NB4 (cell line): ENCODE measurements at regions not wholly inside any gene's neighbourhood (a gene's known extent, or its start where the extent isn't known, plus 50 kb on each side); places are given as distances from the start of the nearest gene placed in this dataset.

ENCODE experiments used
- DNase-seq: peaks from one replicate; pipeline ENCODE4 v3.0.0; 2010; ENCODE audit warnings: low read depth
- H3K4me3 ChIP-seq: one replicate; pipeline ENCODE4 v1.5.1; 2011; ENCODE audit warnings: mild to moderate bottlenecking, low read depth, low read length, moderate library complexity
- CTCF ChIP-seq: IDR thresholded peaks from one replicate; pipeline ENCODE4 v1.5.1; 2012; ENCODE audit warnings: low read depth, low read length
- MAX ChIP-seq: IDR thresholded peaks from 2 replicates; pipeline ENCODE4 v1.6.1; 2011; ENCODE audit warnings: low read depth, low read length
- MYC ChIP-seq: IDR thresholded peaks from 2 replicates; pipeline ENCODE4 v1.6.1; 2011; ENCODE audit warnings: low read depth, low read length
- POLR2A ChIP-seq: IDR thresholded peaks from 2 replicates; pipeline ENCODE4 v1.6.1; 2011; ENCODE audit warnings: mild to moderate bottlenecking; ENCODE audit not compliant: insufficient read length; ENCODE audit errors: extremely low read depth

GRCh38 chr4:158995040-158995439 is 107.8 kb upstream of the RAPGEF2 start:
- TF ChIP-seq POLR2A (no peak), CTCF (no peak), MAX (no peak), MYC (no peak)
- DNase-seq, result no peak
- H3K4me3 ChIP-seq, result no peak overlapping the region

GRCh38 chr4:158995965-158996364 is 106.9 kb upstream of the RAPGEF2 start:
- TF ChIP-seq MYC, result no peak
- no peak for TF ChIP-seq POLR2A
- no peak for TF ChIP-seq MAX
- H3K4me3 ChIP-seq, result no peak overlapping the region
- no peak for DNase-seq

DNA sequence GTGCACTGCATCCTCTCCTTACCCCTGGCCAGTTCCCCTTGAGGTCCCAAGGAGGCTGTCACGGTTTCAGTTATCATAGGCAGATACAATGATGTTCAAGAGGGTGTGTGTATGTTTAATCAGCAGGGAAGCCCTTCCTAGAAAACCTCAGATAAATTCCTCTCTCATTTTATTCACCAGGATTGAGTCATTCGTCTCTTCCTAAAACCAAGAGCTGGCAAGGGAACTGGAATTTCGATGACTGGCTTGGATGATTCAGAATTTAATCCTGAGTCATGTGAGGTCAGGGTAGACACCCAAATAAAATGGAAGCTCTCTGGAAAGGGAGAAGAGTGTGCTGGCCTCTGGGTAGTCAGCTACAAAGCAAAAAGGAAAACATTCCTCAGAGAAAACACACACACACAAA is 106.2 kb upstream of the RAPGEF2 start:
- H3K4me3 ChIP-seq, result no peak overlapping the region
- TF ChIP-seq POLR2A, result no peak
- TF ChIP-seq MYC, result no peak
- no peak for TF ChIP-seq MAX
- TF ChIP-seq CTCF, result no peak
- DNase-seq, result no peak

- TF ChIP-seq POLR2A (no peak), MYC (no peak), MAX (no peak), CTCF (no peak)
- no peak for DNase-seq
- H3K4me3 ChIP-seq, result no peak overlapping the region
These were observed 105.1 kb upstream of the RAPGEF2 start for GRCh38 chr4:158997660-158998349.

DNA sequence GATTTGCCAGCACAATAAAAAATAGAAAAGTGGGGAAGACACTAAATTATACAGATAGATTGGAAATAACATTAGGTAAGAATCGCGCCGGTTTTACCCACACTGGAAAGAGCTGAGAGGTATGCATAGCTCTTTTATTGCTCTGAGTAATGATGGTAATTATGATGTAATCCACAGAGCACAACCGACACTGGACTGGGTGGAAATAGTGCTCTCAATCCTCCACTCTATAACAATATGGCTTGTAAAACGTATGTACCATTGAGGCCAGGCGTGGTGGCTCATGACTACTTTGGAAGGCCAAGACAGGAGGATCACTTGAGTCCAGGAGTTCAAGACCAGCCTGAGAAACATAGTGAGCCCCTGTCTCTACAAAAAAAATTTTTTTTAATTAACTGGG is 104.3 kb upstream of the RAPGEF2 start:
- no peak for DNase-seq
- no peak for TF ChIP-seq MYC
- TF ChIP-seq POLR2A, result no peak
- TF ChIP-seq MAX, result no peak
- TF ChIP-seq CTCF, result no peak

DNA sequence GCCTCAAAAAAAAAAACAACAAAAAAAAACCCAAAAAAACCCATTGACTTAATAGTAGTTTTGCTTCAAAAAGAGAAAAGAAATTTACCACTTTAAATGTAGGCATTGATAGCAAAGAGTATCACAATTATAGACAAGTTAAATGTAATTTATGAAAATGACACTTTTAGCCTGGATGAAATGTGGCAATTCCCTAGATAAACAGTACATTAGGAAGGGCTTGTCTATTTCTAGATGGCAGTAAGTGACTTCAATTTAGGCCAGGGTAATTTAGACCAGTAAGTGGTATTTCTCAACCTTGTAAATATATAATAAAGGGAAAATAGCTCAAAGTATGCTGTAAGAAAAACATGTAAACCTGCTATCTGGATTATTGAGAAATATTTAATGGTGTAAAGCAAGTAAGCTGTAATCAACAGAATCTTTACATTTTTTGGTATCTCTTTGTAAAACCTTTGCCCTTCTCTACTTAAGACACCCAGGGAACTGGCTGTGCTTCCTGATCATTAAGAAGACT is 103.7 kb upstream of the RAPGEF2 start:
- TF ChIP-seq CTCF (no peak), MAX (no peak), POLR2A (no peak), MYC (no peak)
- DNase-seq, result no peak
- no peak overlapping the region for H3K4me3 ChIP-seq

More for the DNA sequence above, 104.3 kb upstream of the RAPGEF2 start:
- H3K4me3 ChIP-seq, result no peak overlapping the region
